ENCODE measurements at regions not wholly inside any gene's neighbourhood (a gene's known extent, or its start where the extent isn't known, plus 50 kb on each side); places are given as distances from the start of the nearest gene placed in this dataset.
"Not testable (repeated sequence)": the region's sequence is repeated elsewhere in the genome, so short reads cannot be mapped to it uniquely, and the experiment has no call there.

- not testable (repeated sequence) for TF ChIP-seq CTCF (conservative IDR thresholded peaks at IDR 0.05; ENCODE audit: low read depth, low read length); EZH2phosphoT487 (IDR thresholded peaks at IDR 0.05; ENCODE audit: borderline replicate concordance, low read length); EZH2 (IDR thresholded peaks at IDR 0.05; ENCODE audit: low read length, unreplicated experiment)
Observed at GRCh38 chr2:87538268-87538667, 209.6 kb upstream of the PLGLB2 start.

Data from PC-3 (cell line).